GM12892 (cell line): ENCODE measurements at regions not wholly inside any gene's neighbourhood (a gene's known extent, or its start where the extent isn't known, plus 50 kb on each side); places are given as distances from the start of the nearest gene placed in this dataset.

ENCODE experiments used
- POLR2AphosphoS5 ChIP-seq: IDR thresholded peaks from 2 replicates; pipeline ENCODE4 v1.6.1; 2011; ENCODE audit warnings: low read depth, low read length, control low read depth
- TAF1 ChIP-seq: IDR thresholded peaks from 2 replicates; pipeline ENCODE4 v1.6.1; 2011; ENCODE audit warnings: low read depth, mild to moderate bottlenecking, control low read depth, low read length, borderline replicate concordance

- TF ChIP-seq POLR2AphosphoS5 (no peak), TAF1 (no peak)
These were observed 312.9 kb downstream of the DEPDC1B start for GRCh38 chr5:60387051-60387440.
